Spinal cord (tissue), 9 donors: ENCODE measurements at regions not wholly inside any gene's neighbourhood (a gene's known extent, or its start where the extent isn't known, plus 50 kb on each side); places are given as distances from the start of the nearest gene placed in this dataset.

Experiments used
- DNase-seq, 6 donors: peaks; one replicate each; pipeline versions ENCODE4 v3.0.0 to v3.0.0-alpha.2; 2013 to 2015; ENCODE audit warnings: low spot score in 6 of 6, low read depth in 4 of 6
- H3K27ac ChIP-seq: one replicate; pipeline ENCODE4 v1.5.1; 2013; ENCODE audit warnings: low read depth, low read length, control low read depth
- H3K27me3 ChIP-seq: one replicate; pipeline ENCODE4 v1.6.1; 2013; ENCODE audit warnings: low read length; ENCODE audit not compliant: control insufficient read depth, insufficient read depth
- H3K36me3 ChIP-seq: one replicate; pipeline ENCODE4 v1.6.1; 2013; ENCODE audit warnings: low read length; ENCODE audit not compliant: control insufficient read depth, insufficient read depth
- H3K4me1 ChIP-seq: one replicate; pipeline ENCODE4 v1.6.1; 2013; ENCODE audit warnings: low read length; ENCODE audit not compliant: control insufficient read depth, insufficient read depth
- H3K4me3 ChIP-seq: one replicate; pipeline ENCODE4 v1.5.1; 2013; ENCODE audit warnings: low read depth, low read length, control low read depth
- H3K9me3 ChIP-seq: one replicate; pipeline ENCODE4 v1.6.1; 2013; ENCODE audit warnings: low read length; ENCODE audit not compliant: control insufficient read depth, insufficient read depth
- WGBS: methylation state at CpG from one replicate; pipeline ENCODE4 v1.1.5; 2013; ENCODE audit warnings: missing lambda C conversion rate; ENCODE audit not compliant: insufficient coverage; 5-methylcytosine and 5-hydroxymethylcytosine counted together
- donor health status: healthy.

GRCh38 chr14:65239938-65240296, 137.6 kb upstream of the MAX start:
- no peak overlapping the region for H3K27ac ChIP-seq
- H3K27me3 ChIP-seq = no peaks in the 10 kb centered on the region
- H3K9me3 ChIP-seq = no peaks in the 10 kb centered on the region
- H3K4me3 ChIP-seq = no peak overlapping the region
- H3K36me3 ChIP-seq = no peaks in the 10 kb centered on the region
- no CpG with 5 or more reads among the region's 1 CpG for WGBS
- no peak for DNase-seq
- peaks cover 6% of the 10 kb centered on the region for H3K4me1 ChIP-seq

GRCh38 chr14:65241125-65241752, 138.9 kb upstream of the MAX start:
- peaks cover 6% of the 10 kb centered on the region for H3K4me1 ChIP-seq
- 86% methylated on average over 5 of the region's 9 CpGs for WGBS
- H3K36me3 ChIP-seq = no peaks in the 10 kb centered on the region
- no peak overlapping the region for H3K27ac ChIP-seq
- H3K4me3 ChIP-seq = no peak overlapping the region
- H3K9me3 ChIP-seq = no peaks in the 10 kb centered on the region
- no peak for DNase-seq
- H3K27me3 ChIP-seq = no peaks in the 10 kb centered on the region

- Histone ChIP-seq H3K4me3 (no peak overlapping the region), H3K36me3 (no peaks in the 10 kb centered on the region), H3K4me1 (peaks cover 6% of the 10 kb centered on the region), H3K27ac (no peak overlapping the region), H3K27me3 (no peaks in the 10 kb centered on the region), H3K9me3 (no peaks in the 10 kb centered on the region)
- DNase-seq = no peak
- 87% methylated on average over 3 of the region's 4 CpGs for WGBS
Observed at GRCh38 chr14:65242732-65243134, 140.4 kb upstream of the MAX start.

GRCh38 chr14:65243766-65244442, 141.6 kb upstream of the MAX start:
- Histone ChIP-seq H3K27ac (no peak overlapping the region), H3K36me3 (no peaks in the 10 kb centered on the region), H3K27me3 (no peaks in the 10 kb centered on the region), H3K9me3 (no peaks in the 10 kb centered on the region), H3K4me1 (peaks cover 6% of the 10 kb centered on the region), H3K4me3 (no peak overlapping the region)
- DNase-seq = no peak
- WGBS = 82% methylated on average over 6 of the region's 7 CpGs

- Histone ChIP-seq H3K4me1 (no peaks in the 10 kb centered on the region), H3K27me3 (no peaks in the 10 kb centered on the region), H3K9me3 (no peaks in the 10 kb centered on the region), H3K27ac (no peak overlapping the region), H3K4me3 (no peak overlapping the region), H3K36me3 (no peaks in the 10 kb centered on the region)
- WGBS = 75% methylated on average over 2 of the region's 5 CpGs
- DNase-seq = peak in 1 of 6 donors; percentile 9
Observed at GRCh38 chr14:65249471-65250161, 147.3 kb upstream of the MAX start.

GRCh38 chr14:65250162-65250495, 147.8 kb upstream of the MAX start:
- no peak overlapping the region for H3K4me3 ChIP-seq
- DNase-seq = no peak
- H3K27me3 ChIP-seq = no peaks in the 10 kb centered on the region
- H3K4me1 ChIP-seq = no peaks in the 10 kb centered on the region
- WGBS = 61% methylated on average over 2 of the region's 2 CpGs
- no peak overlapping the region for H3K27ac ChIP-seq
- H3K9me3 ChIP-seq = no peaks in the 10 kb centered on the region
- no peaks in the 10 kb centered on the region for H3K36me3 ChIP-seq

GRCh38 chr14:65251213-65251612, 148.9 kb upstream of the MAX start:
- Histone ChIP-seq H3K36me3 (no peaks in the 10 kb centered on the region), H3K27ac (no peak overlapping the region), H3K9me3 (no peaks in the 10 kb centered on the region), H3K27me3 (no peaks in the 10 kb centered on the region), H3K4me1 (peaks cover 2% of the 10 kb centered on the region), H3K4me3 (no peak overlapping the region)
- no peak for DNase-seq
- 100% methylated on average over 1 of the region's 1 CpG for WGBS

GRCh38 chr14:65252482-65253255, 150.4 kb upstream of the MAX start:
- WGBS = 100% methylated on average over 1 of the region's 1 CpG

GRCh38 chr14:65255029-65255545, 152.8 kb upstream of the MAX start:
- H3K4me3 ChIP-seq = no peak overlapping the region
- 67% methylated on average over 5 of the region's 5 CpGs for WGBS
- no peaks in the 10 kb centered on the region for H3K36me3 ChIP-seq
- H3K4me1 ChIP-seq = peaks cover 2% of the 10 kb centered on the region
- H3K27me3 ChIP-seq = no peaks in the 10 kb centered on the region
- no peak for DNase-seq
- no peaks in the 10 kb centered on the region for H3K9me3 ChIP-seq
- no peak overlapping the region for H3K27ac ChIP-seq

More at GRCh38 chr14:65252482-65253255, 150.4 kb upstream of the MAX start:
- no peak for DNase-seq
- no peaks in the 10 kb centered on the region for H3K27me3 ChIP-seq
- H3K9me3 ChIP-seq = no peaks in the 10 kb centered on the region
- no peaks in the 10 kb centered on the region for H3K36me3 ChIP-seq
- no peak overlapping the region for H3K27ac ChIP-seq
- H3K4me1 ChIP-seq = peaks cover 2% of the 10 kb centered on the region
- no peak overlapping the region for H3K4me3 ChIP-seq
